ENCODE measurements at regions not wholly inside any gene's neighbourhood (a gene's known extent, or its start where the extent isn't known, plus 50 kb on each side); places are given as distances from the start of the nearest gene placed in this dataset.

DNA sequence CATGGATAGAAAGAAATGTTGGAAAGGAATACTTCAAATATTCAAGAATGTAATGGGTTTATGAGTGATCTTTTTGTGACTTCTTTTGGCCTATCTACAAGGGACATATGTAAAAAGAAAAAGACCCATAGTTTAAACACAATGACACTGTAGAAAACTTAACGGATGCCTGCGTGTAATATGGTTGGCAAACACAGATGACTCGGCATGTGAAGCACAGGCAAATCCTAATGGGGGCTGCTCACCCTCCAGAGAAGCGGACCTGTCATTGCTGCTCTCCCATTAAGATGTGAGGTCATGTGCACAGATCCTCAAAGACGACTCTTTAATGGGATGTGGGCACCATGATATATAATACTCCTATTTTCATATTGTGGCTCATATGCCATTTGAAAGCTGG is 366.6 kb upstream of the TMEM132C start:
- Histone ChIP-seq H3K14ac (ENCODE audit: insufficient read length) (no peak overlapping the region), H3K79me2 (ENCODE audit: control insufficient read depth in 1 of 2, insufficient read depth in 2 of 2, low read length in 2 of 2) (no peaks in the 10 kb centered on the region), H2BK120ac (replicated peaks; ENCODE audit: low read depth, low read length) (no peak overlapping the region), H3K27me3 (replicated peaks in 1 of 4; ENCODE audit: control insufficient read depth in 3 of 4, extremely low read depth in 1 of 4, insufficient read depth in 3 of 4, low read length in 3 of 4) (no peaks in the 10 kb centered on the region), H3K4me3 (ENCODE audit: extremely low read depth in 1 of 4, insufficient read depth in 2 of 4, low read depth in 3 of 4, low read length in 4 of 4) (no peak overlapping the region), H2BK20ac (ENCODE audit: low read length) (no peak overlapping the region), H2BK15ac (ENCODE audit: low read length) (no peak overlapping the region), H2BK5ac (ENCODE audit: low read depth, low read length) (no peak overlapping the region), H3K23me2 (ENCODE audit: low read depth, low read length) (no peaks in the 10 kb centered on the region), H3K79me1 (ENCODE audit: low read depth, low read length) (no peaks in the 10 kb centered on the region), H3K56ac (replicated peaks; ENCODE audit: insufficient read length, low read depth, low read length) (no peak overlapping the region), H2AFZ (ENCODE audit: low read length) (no peak overlapping the region), H4K8ac (ENCODE audit: extremely low read depth, insufficient read depth, low read length) (no peak overlapping the region), H3K9me3 (ENCODE audit: insufficient read depth in 2 of 2, low read depth in 1 of 2, low read length in 1 of 2) (no peaks in the 10 kb centered on the region), H2BK12ac (ENCODE audit: low read depth, low read length) (no peak overlapping the region), H3K36me3 (ENCODE audit: control insufficient read depth in 2 of 4, insufficient read depth in 4 of 4, low read length in 3 of 4) (no peaks in the 10 kb centered on the region), H3K9ac (replicated peaks in 1 of 4; ENCODE audit: extremely low read depth in 1 of 4, low read depth in 3 of 4, low read length in 3 of 4) (no peak overlapping the region), H4K91ac (replicated peaks; ENCODE audit: insufficient read length, low read length) (no peak overlapping the region), H3K4ac (replicated peaks; ENCODE audit: insufficient read length, low read depth, low read length) (no peak overlapping the region), H3K18ac (ENCODE audit: extremely low read depth, low read length) (no peak overlapping the region), H3K23ac (ENCODE audit: insufficient read length) (no peak overlapping the region), H3K27ac (ENCODE audit: low read depth, low read length) (no peak overlapping the region), H3K4me2 (ENCODE audit: insufficient read depth in 1 of 2, low read depth in 2 of 2, low read length in 2 of 2) (no peak overlapping the region), H4K5ac (ENCODE audit: insufficient read length, low read depth, low read length) (no peak overlapping the region), H2AK5ac (ENCODE audit: low read depth, low read length) (no peak overlapping the region), H4K20me1 (replicated peaks in 1 of 2; ENCODE audit: control insufficient read depth in 1 of 2, insufficient read depth in 2 of 2, low read length in 2 of 2) (no peaks in the 10 kb centered on the region), H3K4me1 (replicated peaks in 1 of 4; ENCODE audit: control insufficient read depth in 3 of 4, insufficient read depth in 4 of 4, low read length in 3 of 4) (peaks cover 0 to 4% (median 1%) of the 10 kb centered on the region in 4 experiments; a peak in 2 of 7 replicates)
- DNase-seq (ENCODE audit: low read depth in 1 of 2, low spot score in 2 of 2): no peak
- FAIRE-seq: no peak
- CTCF ChIA-PET (ENCODE audit: partially characterized antibody): interaction anchor here (1.0 to 1.3 kb wide), 2 partner anchors 169 to 213 kb away, joined by 3 read pairs; no protein-coding TSS in a partner anchor
- POLR2A ChIA-PET (ENCODE audit: partially characterized antibody): no interaction called here
- WGBS, 2 experiments (ENCODE audit: extremely low coverage in 1 of 2, insufficient coverage in 1 of 2, insufficient read length in 1 of 2, insufficient replicate concordance in 2 of 2, low coverage in 1 of 2, low lambda C conversion rate in 2 of 2, missing lambda C conversion rate in 1 of 2): 70% methylated on average over 5 of the region's 5 CpGs; no CpG with 5 or more reads in 1 of the 2 experiments
- no peak for TF ChIP-seq SIRT6 (IDR thresholded peaks at IDR 0.05; ENCODE audit: low read length)
- TF ChIP-seq EZH2 (IDR thresholded peaks at IDR 0.05; ENCODE audit: low read depth, low read length, severe bottlenecking): no peak
- no peak for TF ChIP-seq SUZ12 (IDR thresholded peaks at IDR 0.05; ENCODE audit: low read length)
- no peak for TF ChIP-seq EP300 (IDR thresholded peaks at IDR 0.05; ENCODE audit: borderline replicate concordance in 1 of 2, low read depth in 2 of 2, low read length in 2 of 2)
- no peak for TF ChIP-seq PHF8 (conservative IDR thresholded peaks at IDR 0.05; ENCODE audit: low read depth, low read length)
- no peak for TF ChIP-seq FOSL1 (IDR thresholded peaks at IDR 0.05; ENCODE audit: insufficient read depth, low read depth, low read length)
- no peak for TF ChIP-seq SIX5 (IDR thresholded peaks at IDR 0.05; ENCODE audit: low read depth, low read length)
- no peak for TF ChIP-seq KDM4A (IDR thresholded peaks at IDR 0.05; ENCODE audit: low read depth, low read length, severe bottlenecking)
- no peak for TF ChIP-seq NRF1 (IDR thresholded peaks at IDR 0.05; ENCODE audit: low read depth, low read length)
- no peak for TF ChIP-seq GTF2F1 (IDR thresholded peaks at IDR 0.05; ENCODE audit: borderline replicate concordance, low read depth, low read length)
- TF ChIP-seq SAP30 (IDR thresholded peaks at IDR 0.05; ENCODE audit: insufficient read depth, insufficient replicate concordance, low read length): no peak
- TF ChIP-seq TAF7 (optimal IDR thresholded peaks at IDR 0.05; ENCODE audit: borderline replicate concordance, low read depth, low read length): no peak
